ENCODE measurements at regions not wholly inside any gene's neighbourhood (a gene's known extent, or its start where the extent isn't known, plus 50 kb on each side); places are given as distances from the start of the nearest gene placed in this dataset.

DNA sequence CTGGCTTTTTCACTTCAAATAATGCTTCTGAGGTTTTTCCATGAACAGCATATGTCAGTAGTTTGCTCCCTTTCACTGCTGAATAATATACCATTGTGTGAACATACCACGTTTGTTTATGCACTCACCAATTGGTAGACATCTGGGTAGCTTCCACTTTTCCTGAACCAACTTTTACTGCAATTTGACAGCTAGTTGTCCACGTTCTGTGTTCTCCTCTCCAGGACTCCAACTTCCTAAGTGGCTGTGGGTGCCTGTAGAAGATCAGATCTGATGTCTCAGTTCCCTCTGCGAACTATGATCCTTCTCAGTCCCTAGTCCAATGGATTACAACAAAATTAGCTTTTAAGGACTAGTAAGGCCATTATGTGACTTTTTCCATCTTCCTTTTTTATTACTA lies 64.7 kb upstream of the PTCHD1 start:
- ATAC-seq, result no peak
- H3K4me2 ChIP-seq (ENCODE audit: insufficient read depth, low read length), result no peak overlapping the region
- no peak for DNase-seq (ENCODE audit: extremely low read depth in 1 of 4, low spot score in 3 of 4)
- intact Hi-C loops (cut with micrococcal nuclease) (no loop called here), in situ Hi-C loops (cut with MboI) (no loop called here)
- no TSS peak for BruUV-seq (replicated peaks)
- WGBS (ENCODE audit: insufficient coverage, low coverage, missing lambda C conversion rate), result 0% methylated on average over 3 of the region's 3 CpGs
- CTCF ChIA-PET (ENCODE audit: low intra/inter-chr PET ratio), result no interaction called here
- H3K27ac ChIP-seq (ENCODE audit: extremely low read depth, low read depth, low read length), result no peak overlapping the region
- H3K9me3 ChIP-seq (replicated peaks; ENCODE audit: control insufficient read depth, insufficient read depth, low read depth, low read length), result no peaks in the 10 kb centered on the region
- no peaks in the 10 kb centered on the region for H3K4me1 ChIP-seq (replicated peaks in 1 of 2; ENCODE audit: control insufficient read depth in 2 of 2, insufficient read depth in 2 of 2, low read length in 2 of 2)
- no peak overlapping the region for H3K4me3 ChIP-seq
- H3K9ac ChIP-seq (ENCODE audit: insufficient read depth in 1 of 2, low read depth in 2 of 2, low read length in 2 of 2), result no peak overlapping the region
- H2AFZ ChIP-seq (ENCODE audit: low read depth, low read length), result no peak overlapping the region
- POLR2A ChIA-PET, result no interaction called here
- no peaks in the 10 kb centered on the region for H3K27me3 ChIP-seq (ENCODE audit: control insufficient read depth in 2 of 2, insufficient read depth in 2 of 2, low read length in 2 of 2)
- H3K36me3 ChIP-seq (ENCODE audit: control insufficient read depth, insufficient read depth, low read length), result no peaks in the 10 kb centered on the region
- TF ChIP-seq, protein P1, sequence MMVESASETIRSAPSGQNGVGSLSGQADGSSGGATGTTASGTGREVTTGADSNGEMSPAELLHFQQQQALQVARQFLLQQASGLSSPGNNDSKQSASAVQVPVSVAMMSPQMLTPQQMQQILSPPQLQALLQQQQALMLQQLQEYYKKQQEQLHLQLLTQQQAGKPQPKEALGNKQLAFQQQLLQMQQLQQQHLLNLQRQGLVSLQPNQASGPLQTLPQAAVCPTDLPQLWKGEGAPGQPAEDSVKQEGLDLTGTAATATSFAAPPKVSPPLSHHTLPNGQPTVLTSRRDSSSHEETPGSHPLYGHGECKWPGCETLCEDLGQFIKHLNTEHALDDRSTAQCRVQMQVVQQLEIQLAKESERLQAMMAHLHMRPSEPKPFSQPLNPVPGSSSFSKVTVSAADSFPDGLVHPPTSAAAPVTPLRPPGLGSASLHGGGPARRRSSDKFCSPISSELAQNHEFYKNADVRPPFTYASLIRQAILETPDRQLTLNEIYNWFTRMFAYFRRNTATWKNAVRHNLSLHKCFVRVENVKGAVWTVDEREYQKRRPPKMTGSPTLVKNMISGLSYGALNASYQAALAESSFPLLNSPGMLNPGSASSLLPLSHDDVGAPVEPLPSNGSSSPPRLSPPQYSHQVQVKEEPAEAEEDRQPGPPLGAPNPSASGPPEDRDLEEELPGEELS (CRISPR knock-in tag; IDR thresholded peaks at IDR 0.05; ENCODE audit: borderline replicate concordance), result no peak
- TF ChIP-seq ZNF778 (CRISPR knock-in tag; IDR thresholded peaks at IDR 0.05), result no peak
- no peak for TF ChIP-seq ARNT (IDR thresholded peaks at IDR 0.05)
- TF ChIP-seq NCOA4 (IDR thresholded peaks at IDR 0.05; ENCODE audit: partially characterized antibody), result no peak
- TF ChIP-seq ASH1L (IDR thresholded peaks at IDR 0.05; ENCODE audit: borderline replicate concordance, low read depth, partially characterized antibody), result no peak
- no peak for TF ChIP-seq SIN3A (IDR thresholded peaks at IDR 0.05; ENCODE audit: borderline replicate concordance in 2 of 2, control insufficient read depth in 1 of 2, low read depth in 2 of 2, low read length in 2 of 2)
- no peak for TF ChIP-seq MED1 (CRISPR knock-in tag; IDR thresholded peaks at IDR 0.05; ENCODE audit: borderline replicate concordance)
- TF ChIP-seq BDP1 (IDR thresholded peaks at IDR 0.05; ENCODE audit: insufficient read depth, insufficient read length), result no peak
- no peak for TF ChIP-seq KLF16 (IDR thresholded peaks at IDR 0.05)
- TF ChIP-seq ZC3H11A (IDR thresholded peaks at IDR 0.05; ENCODE audit: low read depth, low read length), result no peak
- TF ChIP-seq, protein P2, sequence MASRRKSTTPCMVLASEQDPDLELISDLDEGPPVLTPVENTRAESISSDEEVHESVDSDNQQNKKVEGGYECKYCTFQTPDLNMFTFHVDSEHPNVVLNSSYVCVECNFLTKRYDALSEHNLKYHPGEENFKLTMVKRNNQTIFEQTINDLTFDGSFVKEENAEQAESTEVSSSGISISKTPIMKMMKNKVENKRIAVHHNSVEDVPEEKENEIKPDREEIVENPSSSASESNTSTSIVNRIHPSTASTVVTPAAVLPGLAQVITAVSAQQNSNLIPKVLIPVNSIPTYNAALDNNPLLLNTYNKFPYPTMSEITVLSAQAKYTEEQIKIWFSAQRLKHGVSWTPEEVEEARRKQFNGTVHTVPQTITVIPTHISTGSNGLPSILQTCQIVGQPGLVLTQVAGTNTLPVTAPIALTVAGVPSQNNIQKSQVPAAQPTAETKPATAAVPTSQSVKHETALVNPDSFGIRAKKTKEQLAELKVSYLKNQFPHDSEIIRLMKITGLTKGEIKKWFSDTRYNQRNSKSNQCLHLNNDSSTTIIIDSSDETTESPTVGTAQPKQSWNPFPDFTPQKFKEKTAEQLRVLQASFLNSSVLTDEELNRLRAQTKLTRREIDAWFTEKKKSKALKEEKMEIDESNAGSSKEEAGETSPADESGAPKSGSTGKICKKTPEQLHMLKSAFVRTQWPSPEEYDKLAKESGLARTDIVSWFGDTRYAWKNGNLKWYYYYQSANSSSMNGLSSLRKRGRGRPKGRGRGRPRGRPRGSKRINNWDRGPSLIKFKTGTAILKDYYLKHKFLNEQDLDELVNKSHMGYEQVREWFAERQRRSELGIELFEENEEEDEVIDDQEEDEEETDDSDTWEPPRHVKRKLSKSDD (conservative IDR thresholded peaks at IDR 0.05; ENCODE audit: low read length), result no peak
- no peak for TF ChIP-seq TBP (optimal IDR thresholded peaks at IDR 0.05; ENCODE audit: low read depth, low read length)
- TF ChIP-seq, protein P3, sequence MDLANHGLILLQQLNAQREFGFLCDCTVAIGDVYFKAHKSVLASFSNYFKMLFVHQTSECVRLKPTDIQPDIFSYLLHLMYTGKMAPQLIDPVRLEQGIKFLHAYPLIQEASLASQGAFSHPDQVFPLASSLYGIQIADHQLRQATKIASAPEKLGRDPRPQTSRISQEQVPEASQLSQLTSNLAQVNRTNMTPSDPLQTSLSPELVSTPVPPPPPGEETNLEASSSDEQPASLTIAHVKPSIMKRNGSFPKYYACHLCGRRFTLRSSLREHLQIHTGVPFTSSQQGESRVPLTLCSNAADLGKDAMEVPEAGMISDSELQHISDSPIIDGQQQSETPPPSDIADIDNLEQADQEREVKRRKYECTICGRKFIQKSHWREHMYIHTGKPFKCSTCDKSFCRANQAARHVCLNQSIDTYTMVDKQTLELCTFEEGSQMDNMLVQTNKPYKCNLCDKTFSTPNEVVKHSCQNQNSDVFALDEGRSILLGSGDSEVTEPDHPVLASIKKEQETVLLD (IDR thresholded peaks at IDR 0.05), result no peak
- TF ChIP-seq, protein P4, sequence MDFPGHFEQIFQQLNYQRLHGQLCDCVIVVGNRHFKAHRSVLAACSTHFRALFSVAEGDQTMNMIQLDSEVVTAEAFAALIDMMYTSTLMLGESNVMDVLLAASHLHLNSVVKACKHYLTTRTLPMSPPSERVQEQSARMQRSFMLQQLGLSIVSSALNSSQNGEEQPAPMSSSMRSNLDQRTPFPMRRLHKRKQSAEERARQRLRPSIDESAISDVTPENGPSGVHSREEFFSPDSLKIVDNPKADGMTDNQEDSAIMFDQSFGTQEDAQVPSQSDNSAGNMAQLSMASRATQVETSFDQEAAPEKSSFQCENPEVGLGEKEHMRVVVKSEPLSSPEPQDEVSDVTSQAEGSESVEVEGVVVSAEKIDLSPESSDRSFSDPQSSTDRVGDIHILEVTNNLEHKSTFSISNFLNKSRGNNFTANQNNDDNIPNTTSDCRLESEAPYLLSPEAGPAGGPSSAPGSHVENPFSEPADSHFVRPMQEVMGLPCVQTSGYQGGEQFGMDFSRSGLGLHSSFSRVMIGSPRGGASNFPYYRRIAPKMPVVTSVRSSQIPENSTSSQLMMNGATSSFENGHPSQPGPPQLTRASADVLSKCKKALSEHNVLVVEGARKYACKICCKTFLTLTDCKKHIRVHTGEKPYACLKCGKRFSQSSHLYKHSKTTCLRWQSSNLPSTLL (IDR thresholded peaks at IDR 0.05), result no peak
- no peaks in the 10 kb centered on the region for H3K79me2 ChIP-seq (ENCODE audit: control insufficient read depth, insufficient read depth, low read length)
- H3K9me1 ChIP-seq (ENCODE audit: control insufficient read depth, insufficient read depth, low read length), result no peaks in the 10 kb centered on the region
- FAIRE-seq, result no peak
- H4K20me1 ChIP-seq (replicated peaks; ENCODE audit: control insufficient read depth, insufficient read depth, low read length), result no peaks in the 10 kb centered on the region
